Lower lobe of right lung (tissue), 2 donors: ENCODE measurements at regions not wholly inside any gene's neighbourhood (a gene's known extent, or its start where the extent isn't known, plus 50 kb on each side); places are given as distances from the start of the nearest gene placed in this dataset.

Source experiments
- ATAC-seq, 2 donors: fragments of 200-7000 bp; cut with Tn5 transposase; one replicate each; pipeline ENCODE4 v1.9.1; 2020 to 2022; ENCODE audit warnings: mild to moderate bottlenecking in 2 of 2, moderate library complexity in 2 of 2
- DNase-seq: peaks from one replicate; pipeline ENCODE4 v3.0.0-alpha.2; 2020
- H3K27ac ChIP-seq: fragments of 200-600 bp; one replicate; pipeline ENCODE4 v1.8.0; 2022
- H3K27me3 ChIP-seq: fragments of 200-600 bp; one replicate; pipeline ENCODE4 v1.8.0; 2022; ENCODE audit warnings: low read depth
- H3K36me3 ChIP-seq: fragments of 200-600 bp; one replicate; pipeline ENCODE4 v1.8.0; 2022; ENCODE audit warnings: mild to moderate bottlenecking
- H3K4me1 ChIP-seq: fragments of 200-600 bp; one replicate; pipeline ENCODE4 v1.8.0; 2022
- H3K4me3 ChIP-seq: fragments of 200-600 bp; one replicate; pipeline ENCODE4 v1.8.0; 2022; ENCODE audit warnings: mild to moderate bottlenecking
- H3K9me3 ChIP-seq: fragments of 200-600 bp; one replicate; pipeline ENCODE4 v1.8.0; 2022
- intact Hi-C: fragments of 100-400 bp; cut with DNase I; formaldehyde crosslinking; loops from one replicate; pipeline ENCODE4 v1.11.0; 2022
- TF ChIP-seq, protein P1 (sequence below): fragments of 200-600 bp; IDR thresholded peaks from one replicate; pipeline ENCODE4 v1.8.0; 2022; ENCODE audit warnings: antibody characterized with exemption, mild to moderate bottlenecking
- donor health status: DM: no; HTN: yes; CAD: no; lungs with severe emphysema.

DNA sequence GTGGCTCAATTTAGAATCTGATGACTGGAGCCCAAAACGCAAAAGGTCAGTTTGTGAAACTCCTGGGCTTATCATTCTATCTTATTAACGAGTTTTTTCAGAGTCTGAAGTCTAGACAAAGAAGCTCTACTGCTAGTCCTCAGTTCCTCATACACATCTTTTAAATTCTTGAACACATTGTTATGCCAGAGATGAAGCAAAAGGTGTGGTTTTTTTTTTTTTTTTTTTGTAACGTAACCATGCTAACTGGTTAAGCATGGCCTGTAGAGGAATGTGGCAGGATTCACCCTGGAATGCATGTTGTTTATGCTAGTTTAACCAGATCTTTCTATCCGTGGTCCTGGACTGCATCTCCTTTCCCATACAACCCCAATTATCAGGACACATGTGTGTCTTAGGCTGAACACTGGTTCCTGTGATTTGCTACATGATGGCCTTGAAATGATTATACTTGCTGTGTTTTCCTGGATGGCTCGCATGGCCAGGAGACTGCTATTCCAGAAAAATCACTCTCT, 79.3 kb upstream of the MDFIC start:
- no peaks in the 10 kb centered on the region for H3K36me3 ChIP-seq
- TF ChIP-seq, protein P1, sequence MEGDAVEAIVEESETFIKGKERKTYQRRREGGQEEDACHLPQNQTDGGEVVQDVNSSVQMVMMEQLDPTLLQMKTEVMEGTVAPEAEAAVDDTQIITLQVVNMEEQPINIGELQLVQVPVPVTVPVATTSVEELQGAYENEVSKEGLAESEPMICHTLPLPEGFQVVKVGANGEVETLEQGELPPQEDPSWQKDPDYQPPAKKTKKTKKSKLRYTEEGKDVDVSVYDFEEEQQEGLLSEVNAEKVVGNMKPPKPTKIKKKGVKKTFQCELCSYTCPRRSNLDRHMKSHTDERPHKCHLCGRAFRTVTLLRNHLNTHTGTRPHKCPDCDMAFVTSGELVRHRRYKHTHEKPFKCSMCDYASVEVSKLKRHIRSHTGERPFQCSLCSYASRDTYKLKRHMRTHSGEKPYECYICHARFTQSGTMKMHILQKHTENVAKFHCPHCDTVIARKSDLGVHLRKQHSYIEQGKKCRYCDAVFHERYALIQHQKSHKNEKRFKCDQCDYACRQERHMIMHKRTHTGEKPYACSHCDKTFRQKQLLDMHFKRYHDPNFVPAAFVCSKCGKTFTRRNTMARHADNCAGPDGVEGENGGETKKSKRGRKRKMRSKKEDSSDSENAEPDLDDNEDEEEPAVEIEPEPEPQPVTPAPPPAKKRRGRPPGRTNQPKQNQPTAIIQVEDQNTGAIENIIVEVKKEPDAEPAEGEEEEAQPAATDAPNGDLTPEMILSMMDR, result no peak
- DNase-seq, result no peak
- no peaks in the 10 kb centered on the region for H3K27me3 ChIP-seq
- no peaks in the 10 kb centered on the region for H3K9me3 ChIP-seq
- no peaks in the 10 kb centered on the region for H3K4me1 ChIP-seq
- no peak overlapping the region for H3K27ac ChIP-seq
- intact Hi-C loops, result no loop called here
- H3K4me3 ChIP-seq, result no peak overlapping the region
- ATAC-seq, result no peak

DNA sequence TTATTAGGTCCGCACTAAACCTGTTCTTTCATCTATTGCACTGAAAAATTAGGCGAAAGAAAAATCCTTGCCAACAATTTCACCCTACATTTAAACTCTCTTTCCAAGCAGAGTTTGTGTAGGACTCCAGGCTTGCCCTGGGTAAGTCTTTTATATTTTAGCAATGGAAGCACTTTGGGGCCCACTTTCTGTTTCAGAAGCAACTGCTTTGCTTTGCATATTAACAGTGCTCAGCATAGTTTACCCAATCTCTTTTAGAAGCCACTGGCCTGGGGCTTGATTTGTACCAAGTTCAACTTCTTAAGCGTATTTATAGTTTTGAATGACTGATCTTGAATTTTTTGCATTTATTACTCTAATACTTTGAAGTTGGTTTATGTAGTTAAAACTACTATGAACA, 78.8 kb upstream of the MDFIC start:
- intact Hi-C loops, result no loop called here
- DNase-seq (no peak), ATAC-seq (no peak)
- TF ChIP-seq, protein P1, result no peak
- H3K4me1 ChIP-seq, result no peaks in the 10 kb centered on the region
- H3K27me3 ChIP-seq, result no peaks in the 10 kb centered on the region
- H3K4me3 ChIP-seq, result no peak overlapping the region
- H3K9me3 ChIP-seq, result no peaks in the 10 kb centered on the region
- no peaks in the 10 kb centered on the region for H3K36me3 ChIP-seq
- no peak overlapping the region for H3K27ac ChIP-seq

DNA sequence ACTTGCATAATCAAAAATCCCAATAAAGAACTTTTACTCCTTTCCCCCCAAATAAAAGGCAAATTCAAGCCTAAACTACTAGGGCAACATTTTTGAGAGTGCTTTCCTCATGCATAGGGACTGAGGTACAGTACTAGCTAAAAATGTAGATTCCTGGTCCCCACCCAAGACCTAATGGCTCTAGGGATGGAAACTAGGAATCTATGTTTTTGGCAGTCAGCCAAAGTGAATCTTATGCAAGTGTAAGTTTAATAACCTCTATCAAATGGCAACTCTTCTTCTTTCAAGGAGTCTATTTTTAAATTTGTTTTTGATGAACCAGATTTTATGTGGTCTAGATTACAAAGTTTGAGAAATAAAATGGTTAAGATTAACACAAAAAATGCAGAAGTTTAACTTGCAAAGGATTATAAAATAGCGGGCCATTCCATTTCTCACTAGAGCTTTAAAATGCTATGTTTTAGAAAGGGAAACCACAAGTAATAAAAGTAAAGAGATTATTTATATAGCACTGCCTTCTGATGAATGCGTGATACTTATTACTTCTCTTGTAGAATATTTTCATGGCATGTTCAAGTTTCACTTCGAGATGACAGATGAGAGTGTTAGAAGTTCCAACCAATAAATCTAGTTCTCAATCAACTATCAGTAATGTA, 70.4 kb upstream of the MDFIC start:
- Histone ChIP-seq H3K9me3 (no peaks in the 10 kb centered on the region), H3K4me1 (no peaks in the 10 kb centered on the region), H3K27me3 (no peaks in the 10 kb centered on the region), H3K27ac (no peak overlapping the region), H3K36me3 (no peaks in the 10 kb centered on the region), H3K4me3 (no peak overlapping the region)
- DNase-seq (no peak), ATAC-seq (no peak)
- intact Hi-C loops, result no loop called here
- TF ChIP-seq, protein P1, result no peak

DNA sequence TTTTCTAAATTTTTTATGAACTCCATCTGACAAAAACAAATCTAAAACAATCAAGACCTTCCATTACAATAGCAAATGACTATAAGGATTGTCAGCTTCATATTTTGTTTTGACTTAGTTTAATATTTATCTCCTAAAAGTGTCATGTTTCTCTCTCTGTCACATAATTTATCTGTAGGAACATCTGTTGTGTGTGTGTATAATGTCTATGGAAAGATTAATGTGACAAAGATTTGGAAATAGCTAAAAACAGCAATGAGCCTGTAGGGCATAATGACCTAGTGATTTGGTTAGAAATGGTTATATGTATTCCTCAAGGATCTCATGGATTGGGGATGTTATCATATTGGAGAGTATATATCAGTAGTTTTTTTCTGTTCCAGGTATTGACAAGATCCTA, 69.6 kb upstream of the MDFIC start:
- intact Hi-C loops, result no loop called here
- no peak for ATAC-seq
- no peak overlapping the region for H3K27ac ChIP-seq
- H3K4me1 ChIP-seq, result no peaks in the 10 kb centered on the region
- no peak overlapping the region for H3K4me3 ChIP-seq
- H3K27me3 ChIP-seq, result no peaks in the 10 kb centered on the region
- H3K36me3 ChIP-seq, result no peaks in the 10 kb centered on the region
- H3K9me3 ChIP-seq, result no peaks in the 10 kb centered on the region
- TF ChIP-seq, protein P1, result no peak
- DNase-seq, result no peak

DNA sequence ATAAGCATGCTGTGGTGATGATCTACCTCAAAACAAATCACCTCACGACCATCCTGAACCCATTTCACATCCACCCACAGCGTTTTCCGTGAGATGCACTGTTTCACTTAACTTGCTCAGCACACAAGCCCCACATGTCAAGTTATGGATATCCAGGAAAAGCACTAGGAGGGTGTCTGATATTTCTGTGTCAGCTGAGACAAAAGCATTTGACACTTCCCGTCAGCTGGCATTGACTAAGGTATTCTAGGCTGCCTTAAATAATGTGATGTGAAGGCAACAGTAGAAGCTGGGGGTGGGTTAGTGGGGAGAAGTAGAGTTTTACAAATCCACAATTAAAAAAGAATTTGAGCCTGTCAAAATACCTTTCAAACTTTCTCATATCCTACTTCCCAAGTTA, 68.7 kb upstream of the MDFIC start:
- H3K27ac ChIP-seq, result no peak overlapping the region
- TF ChIP-seq, protein P1, result no peak
- H3K4me3 ChIP-seq, result no peak overlapping the region
- ATAC-seq (no peak), DNase-seq (no peak)
- intact Hi-C loops, result no loop called here
- no peaks in the 10 kb centered on the region for H3K4me1 ChIP-seq
- H3K9me3 ChIP-seq, result no peaks in the 10 kb centered on the region
- no peaks in the 10 kb centered on the region for H3K27me3 ChIP-seq
- no peaks in the 10 kb centered on the region for H3K36me3 ChIP-seq
